ENCODE measurements at regions not wholly inside any gene's neighbourhood (a gene's known extent, or its start where the extent isn't known, plus 50 kb on each side); places are given as distances from the start of the nearest gene placed in this dataset.

- TF ChIP-seq GATA3 (IDR thresholded peaks at IDR 0.05; ENCODE audit: low read depth, low read length) (no peak), GATA2 (IDR thresholded peaks at IDR 0.05; ENCODE audit: low read depth, low read length) (no peak)
These were observed 210.7 kb upstream of the TNC start for GRCh38 chr9:115328677-115329076.

GRCh38 chr9:115333277-115334070 lies 215.5 kb upstream of the TNC start:
- TF ChIP-seq GATA3 (IDR thresholded peaks at IDR 0.05; ENCODE audit: low read depth, low read length) (no peak), GATA2 (IDR thresholded peaks at IDR 0.05; ENCODE audit: low read depth, low read length) (no peak)

- TF ChIP-seq GATA2 (IDR thresholded peaks at IDR 0.05; ENCODE audit: low read depth, low read length): no peak
These were observed 217.5 kb upstream of the TNC start for GRCh38 chr9:115335439-115335838.

- TF ChIP-seq GATA2 (IDR thresholded peaks at IDR 0.05; ENCODE audit: low read depth, low read length): no peak
- no peak for TF ChIP-seq GATA3 (IDR thresholded peaks at IDR 0.05; ENCODE audit: low read depth, low read length)
These were observed 222.4 kb upstream of the TNC start for GRCh38 chr9:115340314-115340713.

- TF ChIP-seq GATA2 (IDR thresholded peaks at IDR 0.05; ENCODE audit: low read depth, low read length) (no peak), GATA3 (IDR thresholded peaks at IDR 0.05; ENCODE audit: low read depth, low read length) (no peak)
These were observed 223.5 kb upstream of the TNC start for GRCh38 chr9:115341426-115341825.

GRCh38 chr9:115349542-115349941 lies 231.6 kb upstream of the TNC start:
- no peak for TF ChIP-seq GATA3 (IDR thresholded peaks at IDR 0.05; ENCODE audit: low read depth, low read length)
- no peak for TF ChIP-seq GATA2 (IDR thresholded peaks at IDR 0.05; ENCODE audit: low read depth, low read length)

- no peak for TF ChIP-seq GATA2 (IDR thresholded peaks at IDR 0.05; ENCODE audit: low read depth, low read length)
- no peak for TF ChIP-seq GATA3 (IDR thresholded peaks at IDR 0.05; ENCODE audit: low read depth, low read length)
These were observed 232.6 kb upstream of the TNC start for GRCh38 chr9:115350548-115350947.

GRCh38 chr9:115353681-115354080 lies 235.7 kb upstream of the TNC start:
- TF ChIP-seq GATA2 (IDR thresholded peaks at IDR 0.05; ENCODE audit: low read depth, low read length): no peak
- TF ChIP-seq GATA3 (IDR thresholded peaks at IDR 0.05; ENCODE audit: low read depth, low read length): no peak

DNA sequence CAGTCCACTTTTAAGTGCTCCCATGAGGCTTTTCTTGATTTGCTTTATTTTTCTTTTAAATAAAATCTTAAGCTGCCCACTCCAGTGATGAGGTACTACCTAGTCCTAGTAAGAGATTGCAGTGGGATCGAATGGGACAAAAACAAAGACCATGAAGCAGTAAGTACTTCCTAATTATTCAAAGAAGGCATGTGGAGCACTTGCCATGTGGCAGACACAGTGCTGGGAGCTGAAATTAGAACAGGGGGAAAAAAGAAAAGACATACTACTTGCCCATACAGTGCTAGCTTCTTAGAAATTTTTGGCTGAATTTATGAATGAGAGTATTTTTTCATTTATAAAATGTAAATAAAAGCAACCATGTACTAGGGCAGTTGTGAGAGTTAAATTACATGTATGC lies 239.9 kb upstream of the TNC start:
- TF ChIP-seq GATA3 (IDR thresholded peaks at IDR 0.05; ENCODE audit: low read depth, low read length) (no peak), GATA2 (IDR thresholded peaks at IDR 0.05; ENCODE audit: low read depth, low read length) (no peak)

DNA sequence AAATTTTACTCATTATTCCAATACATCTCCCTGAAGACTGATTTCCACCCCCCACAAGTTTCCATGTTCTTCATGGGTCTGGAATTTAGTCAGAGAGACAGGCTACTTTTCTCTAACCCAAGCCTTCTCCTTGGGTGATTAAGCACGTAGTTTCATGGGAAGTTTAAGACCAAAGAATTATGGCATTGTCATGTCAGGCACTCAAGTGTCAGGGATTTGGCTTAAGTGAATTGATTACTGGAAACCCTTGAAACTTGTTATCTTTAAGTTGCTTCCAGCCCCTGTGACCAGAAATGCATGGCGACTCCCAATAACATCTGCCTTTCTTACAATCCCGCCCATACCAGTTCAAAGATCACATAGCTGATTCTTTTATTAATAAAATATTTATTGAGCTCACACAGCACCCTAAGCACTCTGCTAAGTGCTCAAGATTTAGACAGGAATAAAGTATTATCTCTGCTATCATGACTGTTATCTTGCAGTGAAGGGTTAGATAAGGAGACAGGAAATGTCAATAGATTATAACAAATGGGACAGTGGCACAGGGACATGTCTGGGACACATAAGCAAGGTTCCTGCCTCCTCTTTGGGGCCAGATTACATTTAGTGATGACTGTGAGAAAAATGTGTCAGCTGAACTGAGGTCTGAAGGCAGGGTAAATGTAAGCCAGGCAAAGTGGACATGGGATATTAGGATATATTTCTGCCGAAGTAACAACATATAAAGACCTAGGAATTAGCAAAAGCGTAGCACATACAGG lies 241.2 kb upstream of the TNC start:
- TF ChIP-seq GATA2 (IDR thresholded peaks at IDR 0.05; ENCODE audit: low read depth, low read length) (0 out of 2 replicates have a peak, but pooled peaks have one; percentile 13), GATA3 (IDR thresholded peaks at IDR 0.05; ENCODE audit: low read depth, low read length) (no peak)

GRCh38 chr9:115360122-115360521 lies 242.2 kb upstream of the TNC start:
- TF ChIP-seq GATA3 (IDR thresholded peaks at IDR 0.05; ENCODE audit: low read depth, low read length) (no peak), GATA2 (IDR thresholded peaks at IDR 0.05; ENCODE audit: low read depth, low read length) (no peak)

- TF ChIP-seq GATA3 (IDR thresholded peaks at IDR 0.05; ENCODE audit: low read depth, low read length) (no peak), GATA2 (IDR thresholded peaks at IDR 0.05; ENCODE audit: low read depth, low read length) (no peak)
These were observed 244.1 kb upstream of the TNC start for GRCh38 chr9:115362101-115362500.

GRCh38 chr9:115362640-115363039 lies 244.7 kb upstream of the TNC start:
- TF ChIP-seq GATA3 (IDR thresholded peaks at IDR 0.05; ENCODE audit: low read depth, low read length) (no peak), GATA2 (IDR thresholded peaks at IDR 0.05; ENCODE audit: low read depth, low read length) (no peak)

DNA sequence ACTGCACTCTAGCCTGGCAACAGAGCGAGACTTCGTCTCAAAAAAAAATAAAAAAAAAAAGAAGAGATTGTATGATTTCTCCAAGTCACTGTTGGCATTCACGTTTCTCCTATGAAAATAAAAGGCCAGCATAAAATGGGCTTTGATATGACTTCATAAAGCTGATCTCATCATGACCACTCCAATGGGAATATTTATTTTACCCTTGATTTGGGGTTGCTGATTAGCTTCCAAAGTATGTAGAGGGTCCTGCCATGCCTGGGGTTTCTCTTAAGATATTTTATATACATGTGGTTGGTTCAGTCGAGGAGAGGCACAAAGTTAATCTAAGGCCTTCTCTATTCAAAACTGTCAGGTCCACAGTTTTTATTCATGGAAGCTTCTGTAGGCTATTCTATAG lies 247.0 kb upstream of the TNC start:
- TF ChIP-seq GATA2 (IDR thresholded peaks at IDR 0.05; ENCODE audit: low read depth, low read length) (no peak), GATA3 (IDR thresholded peaks at IDR 0.05; ENCODE audit: low read depth, low read length) (no peak)

DNA sequence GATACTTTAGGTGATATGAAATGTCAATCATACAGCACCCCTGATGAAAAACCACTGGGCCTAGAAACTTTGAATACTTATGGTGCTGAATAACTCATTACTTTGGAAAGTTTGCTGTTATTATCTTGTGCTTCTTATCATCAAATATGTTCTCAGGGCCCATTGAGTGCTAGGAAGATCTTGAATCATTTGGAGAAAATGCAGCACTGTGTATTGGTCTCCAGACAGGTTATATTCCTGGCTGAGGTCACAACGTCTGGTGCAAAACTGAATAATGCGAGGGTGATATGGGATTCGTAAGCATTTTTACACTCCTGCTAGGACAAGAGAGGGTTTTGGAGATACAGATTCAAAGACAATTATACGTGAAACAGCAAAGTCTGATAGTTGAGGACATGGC lies 249.4 kb upstream of the TNC start:
- TF ChIP-seq GATA3 (IDR thresholded peaks at IDR 0.05; ENCODE audit: low read depth, low read length) (no peak), GATA2 (IDR thresholded peaks at IDR 0.05; ENCODE audit: low read depth, low read length) (no peak)

All from SH-SY5Y (cell line).